Activated CD8-positive, alpha-beta memory T cell treated with anti-CD3 and anti-CD28 coated beads, Interleukin-2, amount 50 U/mL, for 4 hours (primary cell): ENCODE measurements at regions not wholly inside any gene's neighbourhood (a gene's known extent, or its start where the extent isn't known, plus 50 kb on each side); places are given as distances from the start of the nearest gene placed in this dataset.

Experiments
- DNase-seq: peaks from one replicate; pipeline ENCODE4 v3.0.0-alpha.2; 2020

- DNase-seq: no peak
These were observed 534.8 kb downstream of the BRD1 start for GRCh38 chr22:49292909-49293308.

DNA sequence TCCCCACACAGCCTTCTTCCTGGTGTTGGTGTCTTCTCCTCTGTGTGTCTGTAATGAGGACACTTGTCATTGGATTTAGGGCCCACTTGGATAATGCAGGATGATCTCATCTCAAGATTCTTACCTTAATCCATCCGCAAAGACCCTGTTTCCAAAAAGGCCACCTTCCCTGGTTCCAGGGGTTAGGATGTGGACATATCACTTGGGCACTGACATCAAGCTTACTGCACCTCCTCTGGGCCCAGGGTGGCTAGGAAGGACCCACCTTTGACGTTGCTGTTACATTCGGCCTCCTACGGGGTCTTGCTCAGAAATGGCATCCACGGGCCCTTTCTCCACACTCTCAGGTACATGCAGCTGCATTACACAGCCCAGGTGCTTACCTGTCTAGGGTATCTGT lies 535.9 kb downstream of the BRD1 start:
- no peak for DNase-seq

DNA sequence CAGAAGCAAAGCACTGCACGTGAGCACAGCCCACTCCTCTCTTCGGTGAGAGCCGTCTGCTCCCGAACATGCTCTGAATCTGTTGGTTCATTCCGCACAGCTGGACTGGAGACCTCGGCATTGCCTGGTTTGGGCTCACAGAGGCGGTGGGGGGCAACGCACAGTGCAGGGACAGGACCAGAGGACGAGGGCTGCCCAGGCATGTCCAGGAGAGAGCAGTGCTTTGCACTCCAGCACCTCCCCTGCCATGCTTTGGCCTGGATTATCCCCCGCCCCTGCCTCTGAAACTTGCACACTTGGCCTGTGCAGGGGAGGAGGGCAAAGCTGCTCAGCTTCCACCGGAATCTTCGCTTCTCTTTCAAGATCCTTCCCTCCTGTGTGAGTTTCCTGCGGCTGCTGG lies 536.5 kb downstream of the BRD1 start:
- no peak for DNase-seq

- DNase-seq: no peak
These were observed 537.0 kb downstream of the BRD1 start for GRCh38 chr22:49290711-49291110.

- DNase-seq: no peak
These were observed 537.6 kb downstream of the BRD1 start for GRCh38 chr22:49289822-49290679.

- DNase-seq: no peak
These were observed 541.4 kb downstream of the BRD1 start for GRCh38 chr22:49286181-49286760.

- DNase-seq: no peak
These were observed 542.7 kb downstream of the BRD1 start for GRCh38 chr22:49284931-49285330.

DNA sequence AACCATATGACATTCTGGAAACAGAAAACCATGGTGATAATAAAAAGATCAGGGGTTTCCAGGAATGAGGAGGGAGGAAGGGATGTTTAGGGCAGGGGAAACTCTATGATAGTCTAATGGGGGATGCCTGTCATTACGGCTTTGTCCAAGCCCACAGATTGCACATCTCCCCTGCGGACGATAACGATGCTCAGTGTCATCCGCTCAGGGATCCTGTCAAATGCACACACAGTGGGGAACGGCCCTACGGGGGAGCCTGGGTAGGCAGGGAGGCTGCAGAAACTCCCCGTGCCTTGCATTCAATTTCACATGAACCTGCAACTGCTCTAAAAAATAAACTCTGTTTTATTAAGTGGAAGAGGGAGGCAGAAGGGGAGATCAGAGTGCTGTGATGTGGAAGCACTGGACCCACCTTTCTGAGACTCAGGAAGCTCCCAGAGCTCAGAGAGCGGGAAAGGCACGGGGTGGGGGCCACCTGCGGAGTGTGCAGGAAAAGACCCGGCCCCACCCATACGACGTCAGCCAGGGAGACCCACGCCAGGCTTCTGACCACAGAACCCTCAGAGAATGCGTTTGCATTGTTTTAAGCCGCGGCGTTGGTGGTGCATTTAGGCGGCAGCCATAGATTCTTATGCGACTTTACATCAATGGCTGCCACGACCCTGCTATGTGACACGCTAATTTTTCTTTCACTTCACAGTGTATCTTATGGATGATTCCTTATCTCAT lies 543.5 kb downstream of the BRD1 start:
- no peak for DNase-seq

DNA sequence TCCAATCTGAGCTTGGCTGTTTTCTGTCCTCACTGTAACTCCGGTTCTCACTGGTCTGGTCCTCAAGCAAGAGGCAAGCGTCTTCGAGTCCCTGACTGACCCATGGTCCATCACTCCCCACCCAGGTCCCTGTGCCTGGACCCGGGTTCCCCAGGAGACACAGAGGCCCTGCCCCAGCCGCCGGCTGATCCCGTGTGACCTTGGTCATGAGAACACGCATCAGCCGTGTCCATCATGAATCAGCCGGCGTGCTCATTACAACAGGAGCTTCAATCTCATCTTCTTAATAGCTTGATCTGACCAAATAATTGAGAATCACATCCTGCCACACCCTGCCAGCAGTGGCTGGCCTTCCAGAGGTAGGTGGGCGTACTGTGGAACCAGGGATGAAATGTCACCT lies 545.1 kb downstream of the BRD1 start:
- DNase-seq: no peak

GRCh38 chr22:49281467-49282340 lies 546.0 kb downstream of the BRD1 start:
- DNase-seq: no peak

DNA sequence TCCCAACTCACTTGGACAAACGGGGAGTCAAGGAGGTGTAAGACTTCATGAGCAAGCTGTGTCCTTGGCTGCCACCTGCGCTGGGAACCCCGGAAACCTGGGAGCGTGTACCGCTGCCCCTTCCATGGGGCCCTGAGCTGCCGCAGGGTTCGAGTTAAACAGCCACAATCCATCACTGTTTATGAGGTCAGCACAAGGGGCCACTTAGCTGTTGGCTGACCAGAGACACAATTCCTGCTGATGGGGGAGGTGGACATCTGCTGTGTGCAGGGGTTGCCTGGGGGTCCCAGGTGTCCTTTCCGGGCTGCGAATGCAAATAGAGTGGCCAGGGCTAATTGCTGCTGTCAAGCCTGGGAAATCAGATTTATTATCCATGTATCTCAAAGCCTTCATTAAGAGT lies 549.3 kb downstream of the BRD1 start:
- DNase-seq: no peak

DNA sequence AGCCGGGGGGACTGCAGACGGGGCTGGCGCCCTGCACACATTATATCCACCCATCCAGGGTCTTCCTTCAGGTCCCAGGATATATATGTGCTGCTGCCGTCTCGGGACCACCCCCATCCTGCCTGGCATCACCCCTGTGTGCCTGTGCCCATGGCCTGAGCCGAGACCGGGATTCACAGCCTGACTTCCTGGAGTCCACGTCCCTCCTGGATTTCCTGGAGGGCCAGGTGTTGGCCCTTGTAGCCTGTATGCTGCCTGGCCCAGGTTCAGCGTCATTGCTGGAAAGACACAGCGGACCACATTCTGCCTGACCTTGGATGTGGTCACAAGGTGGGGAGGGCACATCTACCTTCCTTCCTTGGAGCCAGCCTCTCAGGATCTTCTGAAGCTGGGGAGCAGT lies 551.1 kb downstream of the BRD1 start:
- DNase-seq: no peak

GRCh38 chr22:49274754-49275380 lies 552.8 kb downstream of the BRD1 start:
- no peak for DNase-seq

GRCh38 chr22:49272546-49273125 lies 555.0 kb downstream of the BRD1 start:
- no peak for DNase-seq

DNA sequence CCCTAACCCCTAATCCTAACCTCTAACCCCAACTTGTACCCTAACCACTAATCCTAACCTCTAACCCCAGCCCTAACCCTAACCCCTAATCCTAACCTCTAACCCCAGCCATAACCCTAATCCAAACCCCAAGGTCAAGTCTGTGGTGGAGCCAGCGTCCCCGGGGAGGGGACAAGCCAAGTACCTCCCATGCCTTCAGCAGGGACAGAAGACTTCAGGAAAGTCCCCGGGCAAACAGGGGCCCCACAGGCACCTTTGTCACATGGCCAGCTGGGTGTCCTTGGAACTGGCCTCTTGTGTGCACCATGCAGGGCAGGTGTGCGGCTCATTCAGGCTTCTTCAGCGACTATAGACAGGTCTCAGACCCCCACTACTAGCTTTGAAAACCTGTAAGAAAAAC lies 555.8 kb downstream of the BRD1 start:
- no peak for DNase-seq

DNA sequence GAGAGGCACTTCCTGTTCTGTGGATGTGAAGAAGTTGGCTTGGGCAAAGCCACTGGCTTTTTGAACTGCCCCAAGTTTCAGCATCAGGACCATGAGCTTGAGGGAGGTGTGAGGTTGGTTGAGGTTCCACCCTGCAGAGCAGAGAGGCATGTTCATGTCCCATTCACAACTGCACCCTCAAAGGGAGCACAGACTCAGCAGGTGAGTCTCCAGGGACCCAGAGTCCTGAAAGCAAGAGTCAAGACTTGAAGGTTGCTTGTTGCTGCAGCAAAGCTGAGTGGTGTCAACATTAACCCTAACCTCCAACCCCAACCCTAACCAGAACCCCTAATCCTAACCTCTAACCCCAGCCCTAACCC lies 556.3 kb downstream of the BRD1 start:
- no peak for DNase-seq

- no peak for DNase-seq
These were observed 556.9 kb downstream of the BRD1 start for GRCh38 chr22:49270595-49271368.

- DNase-seq: no peak
These were observed 557.7 kb downstream of the BRD1 start for GRCh38 chr22:49269928-49270327.

- DNase-seq: no peak
These were observed 558.3 kb downstream of the BRD1 start for GRCh38 chr22:49269371-49269770.

DNA sequence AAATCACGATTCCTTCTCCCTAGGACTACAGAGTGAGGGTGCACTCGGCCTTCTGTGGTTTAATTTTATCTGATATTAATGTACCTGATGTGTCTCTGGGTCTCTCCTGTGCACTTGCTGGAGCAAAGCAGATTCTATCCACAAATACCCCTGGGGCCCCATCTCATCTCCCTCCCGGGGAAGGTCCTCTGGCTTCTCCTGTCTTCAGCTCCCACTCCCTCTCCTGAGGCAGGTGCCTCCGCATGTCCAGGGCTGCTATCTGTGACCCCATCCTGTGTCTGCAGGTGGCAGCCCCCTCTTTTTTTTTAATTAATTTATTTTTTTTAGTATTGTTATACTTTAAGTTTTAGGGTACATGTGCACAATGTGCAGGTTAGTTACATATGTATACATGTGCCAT lies 558.7 kb downstream of the BRD1 start:
- no peak for DNase-seq

- DNase-seq: no peak
These were observed 559.7 kb downstream of the BRD1 start for GRCh38 chr22:49267996-49268395.
